IMR-90 (cell line): ENCODE measurements at regions not wholly inside any gene's neighbourhood (a gene's known extent, or its start where the extent isn't known, plus 50 kb on each side); places are given as distances from the start of the nearest gene placed in this dataset.

Experiments used
- ATAC-seq: fragments of 200-7000 bp; cut with Tn5 transposase; 2 replicates; pipeline ENCODE4 v1.9.1; 2020; ENCODE audit warnings: low read depth, mild to moderate bottlenecking, moderate library complexity
- BruUV-seq: library from RNA; stranded (reverse); fragments of 400-500 nt; replicated peaks from 2 replicates; lab custom pipeline; 2021; lab: Mats Ljungman, UMichigan
- CTCF ChIA-PET: fragments of 300-600 bp; formaldehyde crosslinking; extraction: SDS; loops from one replicate; lab custom pipeline; 2021; ENCODE audit warnings: antibody characterized with exemption; lab: Yijun Ruan, JAX
- POLR2A ChIA-PET: fragments of 300-600 bp; sonication (Branson Sonifier 250); formaldehyde crosslinking; loops from one replicate; lab custom pipeline; 2022; ENCODE audit warnings: antibody characterized with exemption; ENCODE audit not compliant: unreplicated experiment; lab: Charles Lee
- DNase-seq: peaks from one replicate; pipeline ENCODE4 v3.0.0; 2013
- H2AFZ ChIP-seq: replicated peaks from 2 replicates; pipeline ENCODE3; 2013; ENCODE audit warnings: low read length, mild to moderate bottlenecking; ENCODE audit not compliant: poor library complexity
- H2AK5ac ChIP-seq: 2 replicates; pipeline ENCODE4 v1.6.1; 2013; ENCODE audit warnings: low read depth, low read length, inconsistent platforms
- H2AK9ac ChIP-seq: replicated peaks from 2 replicates; pipeline ENCODE3; 2013; ENCODE audit warnings: mild to moderate bottlenecking, low read depth, low read length, moderate library complexity; ENCODE audit not compliant: poor library complexity
- H2BK120ac ChIP-seq: 2 replicates; pipeline ENCODE4 v1.6.1; 2013; ENCODE audit warnings: low read depth, low read length, inconsistent platforms
- H2BK15ac ChIP-seq: 3 replicates; pipeline ENCODE4 v1.6.1; 2013; ENCODE audit warnings: low read depth, low read length, inconsistent platforms
- H2BK20ac ChIP-seq: 2 replicates; pipeline ENCODE4 v1.6.1; 2013; ENCODE audit warnings: low read depth, mild to moderate bottlenecking, inconsistent platforms, low read length, moderate library complexity
- H2BK5ac ChIP-seq: 2 replicates; pipeline ENCODE4 v1.6.1; 2013; ENCODE audit warnings: mild to moderate bottlenecking, low read depth, low read length, inconsistent platforms; ENCODE audit not compliant: poor library complexity, severe bottlenecking
- H3K14ac ChIP-seq: replicated peaks from 2 replicates; pipeline ENCODE4 v1.6.1; 2013; ENCODE audit warnings: low read depth, low read length, inconsistent platforms
- H3K18ac ChIP-seq: 2 replicates; pipeline ENCODE4 v1.6.1; 2013; ENCODE audit warnings: low read depth, low read length, control low read depth
- H3K23ac ChIP-seq: 2 replicates; pipeline ENCODE4 v1.6.1; 2013; ENCODE audit warnings: low read depth, low read length, inconsistent platforms
- H3K27ac ChIP-seq: 2 replicates; pipeline ENCODE4 v1.5.1; 2013; ENCODE audit warnings: mild to moderate bottlenecking, control low read depth, low read length; ENCODE audit not compliant: insufficient read depth
- H3K27me3 ChIP-seq: 2 replicates; pipeline ENCODE4 v1.6.1; 2013; ENCODE audit warnings: low read length; ENCODE audit not compliant: control insufficient read depth, insufficient read depth
- H3K36me3 ChIP-seq: 2 replicates; pipeline ENCODE4 v1.6.1; 2013; ENCODE audit warnings: low read length, mixed read lengths; ENCODE audit not compliant: control insufficient read depth, insufficient read depth
- H3K4ac ChIP-seq: 2 replicates; pipeline ENCODE4 v1.6.1; 2013; ENCODE audit warnings: low read depth, low read length, inconsistent platforms
- H3K4me1 ChIP-seq: 2 replicates; pipeline ENCODE4 v1.6.1; 2013; ENCODE audit warnings: low read length, mixed read lengths; ENCODE audit not compliant: control insufficient read depth, insufficient read depth
- H3K4me2 ChIP-seq: 2 replicates; pipeline ENCODE4 v1.6.1; 2013; ENCODE audit warnings: low read depth, mild to moderate bottlenecking, control low read depth, low read length, moderate library complexity
- H3K4me3 ChIP-seq: 2 replicates; pipeline ENCODE4 v1.5.1; 2013; ENCODE audit warnings: low read depth, mild to moderate bottlenecking, control low read depth, low read length, moderate library complexity; ENCODE audit not compliant: insufficient read depth
- H3K56ac ChIP-seq: 2 replicates; pipeline ENCODE4 v1.6.1; 2013; ENCODE audit warnings: low read length, inconsistent platforms; ENCODE audit not compliant: insufficient read depth; ENCODE audit errors: extremely low read depth
- H3K79me1 ChIP-seq, 2 experiments: 2 replicates each; pipeline ENCODE4 v1.6.1; 2013; ENCODE audit warnings: low read length in 2 of 2, inconsistent platforms in 1 of 2, low read depth in 1 of 2
- H3K9ac ChIP-seq: 2 replicates; pipeline ENCODE4 v1.6.1; 2013; ENCODE audit warnings: low read depth, low read length, control low read depth
- H3K9me1 ChIP-seq: 2 replicates; pipeline ENCODE4 v1.6.1; 2013; ENCODE audit warnings: low read length, inconsistent platforms; ENCODE audit not compliant: insufficient read depth
- H3K9me3 ChIP-seq: 2 replicates; pipeline ENCODE4 v1.6.1; 2013; ENCODE audit warnings: low read length; ENCODE audit not compliant: control insufficient read depth, insufficient read depth
- H4K20me1 ChIP-seq: 2 replicates; pipeline ENCODE4 v1.6.1; 2013; ENCODE audit warnings: low read length, inconsistent platforms; ENCODE audit not compliant: insufficient read depth
- H4K5ac ChIP-seq: 2 replicates; pipeline ENCODE4 v1.6.1; 2013; ENCODE audit warnings: mild to moderate bottlenecking, low read depth, low read length, control low read depth
- H4K8ac ChIP-seq, 2 experiments: 2 replicates each; pipeline ENCODE4 v1.6.1; 2013; ENCODE audit warnings: low read depth in 2 of 2, low read length in 2 of 2, control low read depth in 1 of 2, inconsistent platforms in 1 of 2
- H4K91ac ChIP-seq: 2 replicates; pipeline ENCODE4 v1.6.1; 2013; ENCODE audit warnings: low read depth, low read length, inconsistent platforms; ENCODE audit not compliant: insufficient read depth
- BHLHE40 ChIP-seq: fragments of 150-350 bp; IDR thresholded peaks from 2 replicates; pipeline ENCODE4 v1.6.1; 2016; ENCODE audit warnings: mild to moderate bottlenecking, low read depth, low read length
- CEBPB ChIP-seq: IDR thresholded peaks from 2 replicates; pipeline ENCODE4 v1.6.1; 2012; ENCODE audit warnings: low read depth, low read length, improper control_type of control experiment
- CHD1 ChIP-seq: IDR thresholded peaks from 2 replicates; pipeline ENCODE4 v1.6.1; 2012; ENCODE audit warnings: low read depth, low read length, improper control_type of control experiment
- FOS ChIP-seq: fragments of 150-350 bp; IDR thresholded peaks from 2 replicates; pipeline ENCODE4 v1.6.1; 2016; ENCODE audit warnings: low read depth, low read length
- MAFK ChIP-seq: IDR thresholded peaks from 2 replicates; pipeline ENCODE4 v1.6.1; 2012; ENCODE audit warnings: low read depth, low read length, improper control_type of control experiment
- MAZ ChIP-seq: IDR thresholded peaks from 2 replicates; pipeline ENCODE4 v1.6.1; 2012; ENCODE audit warnings: low read depth, mild to moderate bottlenecking, low read length, improper control_type of control experiment, moderate library complexity, borderline replicate concordance
- MXI1 ChIP-seq: IDR thresholded peaks from 2 replicates; pipeline ENCODE4 v1.6.1; 2012; ENCODE audit warnings: low read depth, mild to moderate bottlenecking, low read length, moderate library complexity, borderline replicate concordance
- NFE2L2 ChIP-seq: fragments of 150-350 bp; IDR thresholded peaks from 2 replicates; pipeline ENCODE4 v1.6.1; 2016; ENCODE audit warnings: low read depth, mild to moderate bottlenecking, low read length
- POLR2A ChIP-seq: IDR thresholded peaks from 2 replicates; pipeline ENCODE4 v1.6.1; 2012; ENCODE audit warnings: mild to moderate bottlenecking, low read depth, low read length
- RAD21 ChIP-seq: IDR thresholded peaks from 2 replicates; pipeline ENCODE4 v1.6.1; 2012; ENCODE audit warnings: low read length, improper control_type of control experiment
- RCOR1 ChIP-seq: IDR thresholded peaks from 2 replicates; pipeline ENCODE4 v1.6.1; 2012; ENCODE audit warnings: mild to moderate bottlenecking, low read length, improper control_type of control experiment; ENCODE audit not compliant: insufficient replicate concordance
- RFX5 ChIP-seq: IDR thresholded peaks from 2 replicates; pipeline ENCODE4 v1.8.0; 2012; ENCODE audit warnings: low read depth, mild to moderate bottlenecking, low read length, moderate library complexity
- SMC3 ChIP-seq: fragments of 150-350 bp; IDR thresholded peaks from 2 replicates; pipeline ENCODE4 v1.6.1; 2016; ENCODE audit warnings: low read depth, mild to moderate bottlenecking, antibody characterized with exemption, low read length, moderate library complexity
- WGBS, 2 experiments: methylation state at CpG; one replicate each; pipeline versions ENCODE4 v1.1.5 to v1.1.7; 2013; ENCODE audit warnings: missing lambda C conversion rate in 2 of 2; ENCODE audit not compliant: insufficient read length in 1 of 2; ENCODE audit errors: extremely low coverage in 2 of 2; 5-methylcytosine and 5-hydroxymethylcytosine counted together
- dilution Hi-C: fragments of 300-500 bp; cut with HindIII; formaldehyde crosslinking; loops from one replicate; pipeline ENCODE4 v1.14.3; 2018; ENCODE audit warnings: low sequenced_read_pairs; ENCODE audit not compliant: unreplicated experiment
- in situ Hi-C: fragments of 300-500 bp; cut with MboI; formaldehyde crosslinking; loops from 3 replicates; pipeline ENCODE4 v1.14.3; 2019; ENCODE audit warnings: low sequenced_read_pairs, inconsistent platforms, mixed read lengths
- intact Hi-C: fragments of 100-400 bp; cut with micrococcal nuclease; formaldehyde crosslinking; loops from 2 replicates; pipeline ENCODE4 v1.10.0; 2022
- TF ChIP-seq, protein P1 (sequence below): fragments of 150-350 bp; IDR thresholded peaks from 2 replicates; pipeline ENCODE4 v1.6.1; 2016; ENCODE audit warnings: low read depth, mild to moderate bottlenecking, low read length, moderate library complexity, borderline replicate concordance
- TF ChIP-seq, protein P2 (sequence below): fragments of 150-350 bp; IDR thresholded peaks from 2 replicates; pipeline ENCODE4 v1.6.1; 2017; ENCODE audit warnings: mild to moderate bottlenecking, antibody characterized with exemption, low read length, low read depth
- TF ChIP-seq, protein P3 (sequence below): conservative IDR thresholded peaks from 2 replicates; pipeline ENCODE4 v1.5.1; 2012; ENCODE audit warnings: mild to moderate bottlenecking, low read depth, low read length, improper control_type of control experiment

DNA sequence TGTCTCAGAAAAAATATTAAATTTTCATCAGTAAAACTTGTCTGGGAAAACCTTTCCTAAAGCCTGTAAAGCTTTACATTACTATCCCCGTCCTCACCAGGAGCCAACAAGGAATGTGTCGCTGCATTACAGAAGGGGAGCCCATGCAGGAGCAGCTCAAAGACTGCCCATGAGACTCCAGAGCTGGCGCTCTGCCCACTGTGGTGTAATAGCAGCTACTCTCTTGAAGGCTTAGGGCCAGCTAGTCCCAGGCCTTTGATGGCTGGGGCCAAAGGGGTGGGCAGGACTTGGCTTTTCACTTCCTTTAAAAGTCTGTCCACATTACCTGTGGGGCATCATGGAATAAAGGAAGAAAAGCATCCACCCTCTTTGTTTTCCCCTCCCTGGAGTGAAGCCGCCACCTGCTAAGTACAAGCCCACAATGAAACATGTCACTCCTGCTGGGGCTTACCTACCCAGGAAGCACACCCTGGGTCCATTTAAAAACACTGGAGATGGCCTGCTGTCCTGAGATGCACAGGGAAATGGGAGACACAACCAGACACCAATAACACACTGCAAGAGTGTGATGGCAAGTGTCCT is 150.7 kb downstream of the ADAMTS15 start:
- Histone ChIP-seq H3K18ac (no peak overlapping the region), H3K4me3 (no peak overlapping the region), H3K9me1 (peaks cover 20% of the 10 kb centered on the region), H3K79me1 (no peaks in the 10 kb centered on the region), H3K27me3 (peaks cover 2% of the 10 kb centered on the region; the same call in 1 of the 2 replicates), H4K20me1 (no peaks in the 10 kb centered on the region), H3K4me1 (peaks cover 13% of the 10 kb centered on the region), H3K4ac (peak overlapping the region; percentile 33), H2BK5ac (no peak overlapping the region), H3K23ac (no peak overlapping the region), H2BK120ac (peak overlapping the region; percentile 19; the same call in 1 of the 2 replicates), H2BK15ac (peak overlapping the region; percentile 49; the same call in 1 of the 3 replicates), H4K91ac (no peak overlapping the region), H3K9me3 (no peaks in the 10 kb centered on the region), H2AK9ac (peak overlapping the region; percentile 58), H3K14ac (peak overlapping the region; percentile 24; the same call in 1 of the 2 replicates), H3K27ac (no peak overlapping the region), H2AFZ (peak overlapping the region; percentile 19), H2BK20ac (0 out of 2 replicates have a peak overlapping the region, but pooled peaks have one; percentile 37), H3K4me2 (no peak overlapping the region), H3K9ac (no peak overlapping the region), H2AK5ac (peak overlapping the region; percentile 62), H3K56ac (no peak overlapping the region), H4K8ac (no peak overlapping the region), H3K36me3 (no peaks in the 10 kb centered on the region), H4K5ac (no peak overlapping the region)
- dilution Hi-C loops = no loop called here
- intact Hi-C loops = no loop called here
- WGBS, 2 experiments = 56% methylated on average over 2 of the region's 4 CpGs; no CpG with 5 or more reads in 1 of the 2 experiments
- in situ Hi-C loops = no loop called here
- POLR2A ChIA-PET = no interaction called here
- CTCF ChIA-PET = no interaction called here
- no peak for ATAC-seq
- BruUV-seq = no TSS peak
- no peak for TF ChIP-seq NFE2L2
- TF ChIP-seq RAD21 = no peak
- no peak for TF ChIP-seq FOS
- TF ChIP-seq, protein P1, sequence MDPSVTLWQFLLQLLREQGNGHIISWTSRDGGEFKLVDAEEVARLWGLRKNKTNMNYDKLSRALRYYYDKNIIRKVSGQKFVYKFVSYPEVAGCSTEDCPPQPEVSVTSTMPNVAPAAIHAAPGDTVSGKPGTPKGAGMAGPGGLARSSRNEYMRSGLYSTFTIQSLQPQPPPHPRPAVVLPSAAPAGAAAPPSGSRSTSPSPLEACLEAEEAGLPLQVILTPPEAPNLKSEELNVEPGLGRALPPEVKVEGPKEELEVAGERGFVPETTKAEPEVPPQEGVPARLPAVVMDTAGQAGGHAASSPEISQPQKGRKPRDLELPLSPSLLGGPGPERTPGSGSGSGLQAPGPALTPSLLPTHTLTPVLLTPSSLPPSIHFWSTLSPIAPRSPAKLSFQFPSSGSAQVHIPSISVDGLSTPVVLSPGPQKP = no peak
- TF ChIP-seq MAZ = no peak
- TF ChIP-seq SMC3 = no peak
- no peak for TF ChIP-seq CHD1
- TF ChIP-seq MAFK = no peak
- TF ChIP-seq CEBPB = no peak
- no peak for TF ChIP-seq POLR2A
- TF ChIP-seq RCOR1 = no peak
- TF ChIP-seq, protein P2, sequence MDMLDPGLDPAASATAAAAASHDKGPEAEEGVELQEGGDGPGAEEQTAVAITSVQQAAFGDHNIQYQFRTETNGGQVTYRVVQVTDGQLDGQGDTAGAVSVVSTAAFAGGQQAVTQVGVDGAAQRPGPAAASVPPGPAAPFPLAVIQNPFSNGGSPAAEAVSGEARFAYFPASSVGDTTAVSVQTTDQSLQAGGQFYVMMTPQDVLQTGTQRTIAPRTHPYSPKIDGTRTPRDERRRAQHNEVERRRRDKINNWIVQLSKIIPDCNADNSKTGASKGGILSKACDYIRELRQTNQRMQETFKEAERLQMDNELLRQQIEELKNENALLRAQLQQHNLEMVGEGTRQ = no peak
- TF ChIP-seq, protein P3, sequence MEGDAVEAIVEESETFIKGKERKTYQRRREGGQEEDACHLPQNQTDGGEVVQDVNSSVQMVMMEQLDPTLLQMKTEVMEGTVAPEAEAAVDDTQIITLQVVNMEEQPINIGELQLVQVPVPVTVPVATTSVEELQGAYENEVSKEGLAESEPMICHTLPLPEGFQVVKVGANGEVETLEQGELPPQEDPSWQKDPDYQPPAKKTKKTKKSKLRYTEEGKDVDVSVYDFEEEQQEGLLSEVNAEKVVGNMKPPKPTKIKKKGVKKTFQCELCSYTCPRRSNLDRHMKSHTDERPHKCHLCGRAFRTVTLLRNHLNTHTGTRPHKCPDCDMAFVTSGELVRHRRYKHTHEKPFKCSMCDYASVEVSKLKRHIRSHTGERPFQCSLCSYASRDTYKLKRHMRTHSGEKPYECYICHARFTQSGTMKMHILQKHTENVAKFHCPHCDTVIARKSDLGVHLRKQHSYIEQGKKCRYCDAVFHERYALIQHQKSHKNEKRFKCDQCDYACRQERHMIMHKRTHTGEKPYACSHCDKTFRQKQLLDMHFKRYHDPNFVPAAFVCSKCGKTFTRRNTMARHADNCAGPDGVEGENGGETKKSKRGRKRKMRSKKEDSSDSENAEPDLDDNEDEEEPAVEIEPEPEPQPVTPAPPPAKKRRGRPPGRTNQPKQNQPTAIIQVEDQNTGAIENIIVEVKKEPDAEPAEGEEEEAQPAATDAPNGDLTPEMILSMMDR = no peak
- TF ChIP-seq RFX5 = no peak
- TF ChIP-seq BHLHE40 = no peak
- no peak for TF ChIP-seq MXI1
- DNase-seq = peak; percentile 50
